HG03159 (cell line): ENCODE measurements at regions not wholly inside any gene's neighbourhood (a gene's known extent, or its start where the extent isn't known, plus 50 kb on each side); places are given as distances from the start of the nearest gene placed in this dataset.

Experiments
- ATAC-seq: cut with Tn5 transposase; IDR thresholded peaks from one replicate; pipeline ENCODE4 v1.9.1; 2021; ENCODE audit warnings: mild to moderate bottlenecking, moderate library complexity; ENCODE audit not compliant: unreplicated experiment

DNA sequence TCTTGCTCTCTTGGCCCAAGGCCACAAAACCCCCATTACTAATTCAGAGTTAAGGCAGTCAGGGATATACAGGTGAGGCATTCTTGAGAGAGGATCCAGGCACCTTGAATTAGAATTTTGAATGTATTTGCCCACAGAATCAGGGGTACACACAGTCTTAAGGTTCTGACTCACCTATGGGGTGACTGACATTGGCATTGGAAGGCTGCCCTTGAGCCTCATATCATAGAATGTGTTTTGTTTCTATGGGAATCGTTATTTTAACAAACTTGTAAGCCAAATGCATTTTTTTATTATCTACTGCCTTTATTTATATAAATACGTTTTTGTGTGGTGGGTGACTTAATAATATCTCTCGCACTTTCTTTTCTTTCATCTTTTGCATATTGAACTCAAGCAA, 218.6 kb upstream of the CITED2 start:
- no peak for ATAC-seq

DNA sequence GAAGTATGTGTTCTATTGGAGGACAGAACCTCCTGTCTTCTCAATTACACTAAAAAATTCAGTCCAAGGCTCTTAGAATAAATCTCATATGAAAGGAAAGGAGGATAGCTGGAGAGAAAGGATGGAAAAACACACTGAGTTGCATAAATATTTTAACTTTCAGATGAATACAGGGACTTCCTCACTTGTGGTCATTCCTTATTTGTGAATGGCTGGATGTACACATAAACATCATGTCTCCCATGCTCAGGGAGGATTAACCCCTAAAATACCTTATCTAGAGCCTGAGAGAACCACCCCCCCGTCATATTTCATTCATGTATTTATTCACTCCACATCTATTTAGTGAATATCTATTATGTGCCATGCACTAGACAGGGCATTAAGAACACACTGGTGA, 217.6 kb upstream of the CITED2 start:
- ATAC-seq, result no peak

DNA sequence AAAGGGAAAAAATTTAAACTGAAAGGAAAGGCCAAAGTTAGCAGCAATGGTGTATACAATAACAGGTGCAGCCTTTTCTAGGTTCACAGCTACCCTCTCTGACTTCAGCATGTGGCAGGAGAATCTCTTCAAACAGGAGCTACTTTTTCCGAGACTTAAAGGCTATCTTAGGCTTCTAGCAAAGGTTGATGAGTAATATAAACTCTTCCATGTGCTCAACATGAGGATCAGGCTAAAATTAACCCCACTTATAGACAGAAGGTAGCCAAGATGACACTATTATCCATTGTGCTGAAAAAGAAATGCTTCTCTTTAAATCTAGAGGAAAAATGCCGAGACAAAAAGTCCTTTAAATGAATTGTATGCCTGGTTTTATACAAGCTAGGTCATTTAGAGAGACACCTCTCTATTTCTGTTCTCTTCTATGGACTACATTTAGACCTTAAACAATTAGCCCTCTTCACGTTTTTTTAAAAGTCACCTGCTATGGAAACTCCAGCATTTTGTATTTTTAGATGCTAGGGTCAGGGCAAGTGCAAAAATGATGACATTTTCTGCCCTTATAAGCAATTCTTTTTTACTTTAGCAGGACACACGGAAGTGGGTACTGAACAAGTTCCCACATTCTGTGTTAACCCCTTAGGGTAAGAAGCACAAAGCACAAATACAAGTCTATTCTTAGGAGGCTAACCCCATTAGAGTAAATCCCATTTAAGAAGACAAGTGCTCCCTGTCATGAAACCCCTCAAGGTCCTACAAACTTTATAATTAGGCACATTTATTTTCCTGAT, 216.8 kb upstream of the CITED2 start:
- no peak for ATAC-seq

DNA sequence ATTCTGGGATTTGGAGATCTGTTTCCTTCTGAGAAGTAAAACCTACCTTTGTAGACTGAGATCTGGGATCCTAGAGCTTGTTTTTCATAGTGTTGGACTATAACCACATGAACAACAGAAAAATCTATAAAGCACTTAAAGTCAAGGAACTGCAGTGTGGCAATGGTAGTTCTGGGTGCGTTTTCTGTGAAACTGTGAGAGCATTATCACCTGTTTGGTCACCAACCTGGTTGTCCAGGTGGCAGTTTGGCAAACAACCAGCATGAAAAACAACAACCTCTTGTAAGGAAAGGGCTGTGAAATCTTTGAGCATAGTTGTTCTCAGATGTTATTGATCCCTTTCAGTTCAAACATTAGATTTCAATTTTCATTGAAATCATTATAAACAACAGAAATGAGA, 215.8 kb upstream of the CITED2 start:
- no peak for ATAC-seq

DNA sequence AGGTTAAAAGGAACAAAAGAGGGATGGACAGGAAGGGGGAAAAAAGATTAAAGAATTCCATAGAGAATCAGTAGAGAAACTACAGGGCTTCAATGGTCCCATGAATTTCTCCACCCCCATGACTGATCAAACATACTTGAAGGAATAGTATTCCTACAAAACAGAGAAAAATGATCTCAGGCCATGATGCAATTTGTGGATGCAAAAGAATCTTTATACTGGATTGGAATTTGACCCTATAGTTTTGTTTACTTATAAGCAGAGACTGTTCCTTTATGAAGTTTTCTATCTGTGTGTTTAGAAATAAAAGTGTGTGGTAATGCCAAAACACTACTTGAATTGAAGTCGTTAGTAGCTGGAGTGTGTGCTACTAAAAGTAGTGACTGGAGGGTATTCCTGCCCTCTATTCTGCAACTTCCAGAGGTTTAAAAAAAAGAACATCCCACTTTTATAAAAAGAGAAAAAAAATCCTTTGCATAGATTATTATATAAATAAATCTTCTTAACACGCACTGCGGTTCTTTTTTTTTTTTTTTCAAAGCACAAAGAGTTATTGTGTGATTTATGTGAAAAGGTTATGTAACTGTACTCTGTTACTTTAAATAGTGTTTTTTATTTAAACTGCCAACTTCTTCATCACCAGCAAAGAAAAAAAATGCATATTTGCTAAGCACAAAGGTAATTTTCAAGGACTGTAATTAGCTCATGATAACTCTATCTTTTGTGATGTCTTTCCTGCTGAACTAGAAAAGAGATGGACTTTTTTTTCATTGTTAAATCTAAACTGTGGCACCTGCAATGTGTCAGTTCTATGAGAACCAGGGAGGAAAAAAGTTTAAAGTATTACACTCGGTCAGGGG, 214.5 kb upstream of the CITED2 start:
- no peak for ATAC-seq

DNA sequence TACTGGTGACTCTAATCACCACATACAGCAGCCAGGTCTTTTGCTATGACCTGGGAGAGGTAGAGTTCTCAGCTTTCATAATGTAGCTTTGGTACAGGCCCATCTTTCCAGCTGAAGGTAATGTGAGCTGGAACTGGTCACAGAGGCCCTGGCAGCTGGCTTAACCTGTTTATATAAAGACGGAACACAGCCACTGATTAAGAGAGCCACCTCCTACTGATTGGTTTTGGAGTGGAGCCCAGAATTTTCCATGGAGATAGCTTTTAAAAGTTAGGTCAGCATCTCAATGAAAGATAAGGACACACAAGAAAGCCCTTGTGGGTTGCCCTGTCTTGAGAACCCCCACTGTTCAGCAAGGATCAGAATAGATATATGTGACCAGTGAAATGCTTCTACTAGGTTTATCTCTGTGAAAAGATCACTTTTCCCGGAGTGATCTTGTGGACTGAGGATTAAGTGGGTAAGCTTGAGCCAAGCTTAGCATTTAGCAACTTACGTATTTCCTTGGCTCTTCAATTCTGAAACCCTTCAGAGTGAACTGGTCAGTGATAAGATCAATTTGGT, 213.7 kb upstream of the CITED2 start:
- ATAC-seq, result no peak

DNA sequence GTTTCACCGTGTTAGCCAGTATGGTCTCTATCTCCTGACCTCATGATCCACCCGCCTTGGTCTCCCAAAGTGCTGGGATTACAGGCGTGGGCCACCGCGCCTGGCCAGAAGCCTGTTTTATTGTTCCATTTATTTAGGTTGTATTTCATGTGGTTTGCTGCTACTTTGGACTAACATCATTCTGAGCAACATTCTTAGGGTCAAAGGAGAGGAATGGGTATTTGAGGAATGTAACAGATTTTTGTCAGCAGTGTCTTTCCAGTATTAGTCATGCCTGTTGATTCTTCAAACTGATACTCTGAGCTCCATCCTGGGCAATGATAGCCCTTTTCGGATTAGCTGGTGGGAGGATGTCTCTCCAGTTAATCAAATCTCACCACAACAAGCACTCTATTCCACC, 213.0 kb upstream of the CITED2 start:
- ATAC-seq, result no peak

DNA sequence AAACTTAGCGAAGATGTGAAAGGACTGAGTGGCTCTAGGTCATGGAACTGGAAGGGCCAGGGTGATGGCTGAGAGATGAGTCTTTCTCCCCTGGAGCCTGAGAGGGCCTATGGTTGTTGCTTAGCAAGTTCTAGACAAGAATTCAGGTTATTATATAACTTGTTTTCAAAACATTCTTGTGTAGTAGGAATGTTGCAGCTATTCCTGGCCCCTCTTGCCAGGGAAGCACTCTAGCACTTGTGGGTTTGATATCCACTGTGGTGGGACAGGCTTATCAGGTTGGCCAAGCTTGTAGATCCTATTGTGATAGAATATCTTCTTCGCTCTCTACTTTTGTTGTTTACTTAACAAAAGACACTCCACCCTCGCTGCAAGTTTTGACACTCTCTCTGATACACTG, 211.8 kb upstream of the CITED2 start:
- no peak for ATAC-seq

DNA sequence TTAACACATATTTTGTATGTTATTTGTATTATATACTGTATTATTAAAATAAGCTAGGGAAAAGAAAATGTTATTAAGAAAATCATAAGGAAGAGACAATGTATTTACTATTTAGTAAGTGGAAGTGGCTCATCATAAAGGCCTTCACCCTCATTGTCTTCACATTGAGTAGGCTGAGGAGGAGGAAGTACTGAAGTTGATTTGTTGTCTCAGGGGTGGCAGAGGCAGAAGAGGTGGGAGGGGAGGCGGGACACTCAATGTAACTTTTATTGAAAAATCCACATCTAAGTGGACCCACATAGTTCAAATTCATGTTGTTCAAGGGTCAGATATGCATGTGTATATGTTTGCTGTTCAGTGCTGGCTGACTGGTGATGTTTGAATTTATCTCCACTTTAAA, 210.2 kb upstream of the CITED2 start:
- ATAC-seq, result no peak

DNA sequence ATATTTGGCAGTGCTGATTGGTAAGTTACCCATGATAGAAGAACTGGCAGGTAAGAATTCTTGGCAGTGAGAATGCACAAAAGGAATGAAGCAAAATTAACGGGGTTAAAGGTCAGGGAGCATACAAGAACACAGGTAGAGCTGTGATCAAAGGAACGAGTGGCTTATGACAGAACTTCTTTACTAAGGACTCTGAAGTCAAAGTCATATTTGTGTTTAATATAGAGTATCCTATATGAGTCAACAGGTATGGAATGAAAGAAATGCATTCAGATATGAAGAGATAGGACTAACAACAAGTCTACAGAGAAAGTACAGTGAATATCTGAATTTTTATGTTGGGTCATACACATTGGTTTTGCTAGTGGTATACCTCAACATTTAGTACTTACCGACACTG, 209.0 kb upstream of the CITED2 start:
- ATAC-seq, result no peak

DNA sequence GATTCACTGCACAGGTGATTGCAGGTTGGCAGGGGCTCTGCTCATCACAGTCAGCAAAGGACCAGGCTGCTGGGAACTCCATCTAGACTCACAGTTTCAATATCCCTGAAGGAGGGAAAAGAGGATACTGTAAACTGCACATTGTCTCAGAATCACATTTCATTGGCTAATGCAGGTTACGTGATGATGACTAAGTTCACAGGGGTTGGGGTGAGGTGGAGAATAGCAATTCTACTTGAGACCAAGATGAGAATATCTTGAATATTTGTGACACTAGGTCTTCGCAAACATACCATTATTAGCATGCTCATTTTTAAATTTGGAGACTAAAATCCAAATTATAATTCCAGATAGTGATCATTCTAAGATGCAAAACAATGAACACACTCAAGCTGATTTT, 208.5 kb upstream of the CITED2 start:
- ATAC-seq, result no peak

DNA sequence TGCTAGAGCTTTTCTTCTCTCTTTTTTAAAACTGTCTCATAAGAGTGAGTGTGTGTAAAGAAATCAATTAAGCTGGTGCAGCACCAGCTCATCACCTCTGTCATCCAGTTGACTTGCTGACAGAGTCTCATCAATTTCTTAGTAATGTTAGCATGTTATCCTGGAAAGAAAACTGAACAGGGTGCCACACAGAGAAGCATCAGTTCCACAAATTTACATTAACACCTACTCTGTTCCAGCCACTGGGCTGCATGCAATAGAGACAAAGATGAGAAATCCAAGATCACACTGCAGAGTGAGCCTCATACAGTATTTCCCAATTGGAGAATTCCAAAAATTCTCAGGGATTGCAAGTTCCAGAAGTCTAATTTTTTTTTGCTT, 207.0 kb upstream of the CITED2 start:
- no peak for ATAC-seq

DNA sequence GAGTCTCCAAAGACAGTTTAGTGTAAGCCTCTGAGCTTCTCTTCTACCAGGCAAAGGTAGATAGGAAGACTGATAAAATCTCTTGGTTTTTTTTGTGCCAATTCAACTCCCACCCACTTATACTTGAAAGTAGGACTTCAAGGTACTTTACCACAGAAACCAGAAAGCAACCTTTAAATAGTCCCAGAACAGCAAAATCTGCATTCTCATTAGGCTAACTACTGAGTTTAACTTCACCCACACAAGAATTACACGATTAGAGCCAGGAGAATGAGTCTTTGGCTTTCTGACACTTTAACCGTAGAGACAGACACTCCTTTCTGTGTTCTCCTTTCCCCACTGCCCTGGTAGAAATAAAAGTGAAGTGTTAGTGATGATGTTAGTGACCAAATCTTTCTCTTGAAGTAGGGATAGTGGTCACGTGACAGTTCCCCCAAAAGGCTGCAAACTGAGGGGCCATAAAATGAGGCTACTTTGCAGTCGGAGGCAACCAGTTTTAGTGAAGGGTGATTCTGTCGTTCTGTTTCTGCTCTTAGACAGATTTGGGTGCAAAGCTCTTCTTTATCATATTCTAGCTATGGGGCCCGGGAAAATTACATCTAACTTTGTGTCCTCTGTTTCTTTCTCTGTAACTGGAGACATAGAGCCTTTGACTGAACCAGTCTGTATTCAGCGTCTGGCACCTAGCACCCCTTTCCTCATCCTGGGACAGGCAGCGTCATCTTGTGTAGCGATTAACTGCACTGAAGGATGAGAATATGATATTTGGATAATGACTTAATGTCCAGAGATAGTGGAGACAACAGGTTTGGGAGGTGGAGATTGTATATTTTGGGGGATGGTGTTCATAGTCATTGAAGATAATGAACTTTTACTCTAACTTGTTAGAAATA, 206.4 kb upstream of the CITED2 start:
- peak; percentile 81 for ATAC-seq

DNA sequence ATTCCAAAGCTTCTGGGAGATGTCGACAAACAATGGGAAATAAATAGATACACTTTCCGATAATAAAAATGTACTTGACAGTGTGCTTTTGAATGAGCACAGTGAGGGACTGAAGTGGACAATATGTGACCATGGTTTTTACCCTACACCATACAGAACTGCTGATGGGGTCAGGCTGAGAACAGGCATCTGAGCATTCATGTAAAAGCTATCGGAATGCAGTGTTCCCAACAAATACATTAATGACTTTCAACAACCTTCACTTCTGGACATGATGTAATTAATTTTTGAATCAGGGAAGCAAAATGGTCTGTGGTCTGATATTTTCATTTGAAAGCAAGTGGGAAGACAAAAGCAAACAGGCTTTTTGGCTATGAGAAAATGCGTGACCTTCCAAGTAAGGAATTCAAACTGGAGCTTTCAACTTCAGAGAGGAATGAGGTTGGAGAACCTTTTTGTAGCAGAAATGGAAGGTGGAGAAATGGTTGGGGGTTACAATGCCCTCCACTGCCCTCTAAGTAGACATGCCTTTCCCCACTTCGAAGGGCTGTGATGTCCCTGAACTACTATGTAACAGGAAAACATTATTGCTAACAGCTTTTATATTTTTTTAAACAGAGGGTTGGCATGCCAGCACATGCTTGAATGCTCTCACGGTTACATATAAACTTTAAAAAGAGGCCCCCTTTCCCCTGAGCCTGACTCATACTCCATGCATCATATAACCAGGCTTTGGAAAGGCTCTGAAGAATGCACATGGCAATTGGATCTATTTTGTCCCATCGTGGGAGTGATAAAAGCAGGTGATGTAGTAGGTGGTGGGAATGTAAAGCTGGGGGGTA, 203.5 kb upstream of the CITED2 start:
- ATAC-seq, result no peak

DNA sequence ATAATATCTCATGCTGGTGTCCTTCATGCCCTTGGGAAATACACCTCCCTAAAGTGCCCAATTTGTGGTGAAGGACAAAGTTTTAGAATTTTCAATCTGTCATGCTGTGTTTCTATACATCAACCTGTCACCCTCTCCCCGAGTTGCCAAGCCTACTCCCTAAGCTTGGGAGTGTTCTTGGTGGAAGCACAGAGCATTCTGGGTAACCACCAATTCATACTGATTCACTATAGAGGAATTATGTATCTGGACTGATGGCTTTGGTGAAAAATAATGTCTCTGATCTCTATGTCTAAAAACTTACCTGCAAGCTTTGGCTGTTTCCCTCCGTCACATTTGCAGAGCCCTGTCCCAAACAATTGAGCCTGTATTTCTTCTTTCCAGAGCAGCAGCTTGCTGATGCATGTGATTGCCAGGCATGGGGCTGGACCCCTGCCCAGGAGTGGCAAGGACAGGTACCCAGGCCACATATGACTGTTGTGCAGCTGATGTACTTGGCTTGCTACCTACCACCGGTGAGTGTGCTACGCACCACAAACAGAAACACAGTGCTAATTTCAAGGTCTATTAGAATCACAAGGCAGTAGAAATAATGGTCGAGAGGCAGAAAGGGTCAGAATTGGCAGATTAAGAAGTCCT, 202.8 kb upstream of the CITED2 start:
- no peak for ATAC-seq

DNA sequence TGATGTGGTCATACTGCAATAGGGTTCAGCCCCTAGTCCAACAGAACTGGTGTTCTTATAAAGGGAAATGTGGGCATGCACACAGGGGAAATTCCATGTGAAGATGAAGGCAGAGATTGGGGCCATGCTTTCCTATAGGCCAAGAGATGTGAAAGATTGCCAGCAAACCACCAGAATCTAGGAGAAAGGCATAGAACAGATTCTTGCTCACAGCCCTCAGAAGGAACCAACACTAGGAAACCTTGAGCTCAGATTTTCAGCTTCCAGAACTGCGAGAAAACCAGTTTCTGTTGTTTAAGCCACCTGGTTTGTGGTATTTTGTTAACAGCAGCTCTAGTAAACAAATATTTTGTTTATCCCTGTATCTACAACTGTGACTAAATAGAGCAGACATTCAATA, 197.6 kb upstream of the CITED2 start:
- no peak for ATAC-seq

DNA sequence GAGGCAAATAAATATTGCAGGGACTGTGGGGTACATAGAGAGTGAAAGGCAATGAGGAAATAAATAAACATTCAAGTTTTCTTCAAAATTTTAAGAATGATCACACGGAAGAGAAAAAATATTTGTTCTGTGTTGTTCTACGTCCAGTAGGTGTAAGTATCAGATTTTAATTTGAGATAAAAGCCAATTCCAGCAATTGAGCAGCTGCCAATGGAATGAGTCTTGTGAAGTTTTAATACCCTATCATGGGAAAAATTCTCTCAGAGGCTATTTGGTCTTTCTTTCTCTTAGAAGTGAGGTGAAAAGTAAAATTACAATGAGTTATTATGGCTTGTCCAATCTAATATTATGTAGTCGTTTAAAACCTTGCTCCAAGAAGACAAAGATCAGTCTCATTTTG, 195.7 kb upstream of the CITED2 start:
- ATAC-seq, result no peak

DNA sequence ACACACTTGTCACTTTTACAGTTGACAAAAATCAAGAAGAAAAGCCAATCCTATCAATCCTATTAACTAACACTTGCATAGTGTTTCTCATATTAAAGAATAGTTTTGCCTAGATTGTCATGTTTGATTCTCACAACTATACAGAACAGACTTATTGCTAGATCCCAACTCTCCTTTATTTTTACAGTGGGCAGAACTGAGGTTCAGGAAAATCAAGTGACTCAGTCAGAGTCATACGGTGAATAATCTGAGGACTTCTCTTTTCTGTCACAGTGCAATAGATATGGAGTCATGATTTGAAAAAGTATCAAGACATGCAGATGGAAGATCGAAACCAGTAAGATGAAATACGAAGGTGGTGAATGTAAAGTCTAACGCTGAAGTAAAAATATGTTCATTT, 195.1 kb upstream of the CITED2 start:
- ATAC-seq, result no peak

DNA sequence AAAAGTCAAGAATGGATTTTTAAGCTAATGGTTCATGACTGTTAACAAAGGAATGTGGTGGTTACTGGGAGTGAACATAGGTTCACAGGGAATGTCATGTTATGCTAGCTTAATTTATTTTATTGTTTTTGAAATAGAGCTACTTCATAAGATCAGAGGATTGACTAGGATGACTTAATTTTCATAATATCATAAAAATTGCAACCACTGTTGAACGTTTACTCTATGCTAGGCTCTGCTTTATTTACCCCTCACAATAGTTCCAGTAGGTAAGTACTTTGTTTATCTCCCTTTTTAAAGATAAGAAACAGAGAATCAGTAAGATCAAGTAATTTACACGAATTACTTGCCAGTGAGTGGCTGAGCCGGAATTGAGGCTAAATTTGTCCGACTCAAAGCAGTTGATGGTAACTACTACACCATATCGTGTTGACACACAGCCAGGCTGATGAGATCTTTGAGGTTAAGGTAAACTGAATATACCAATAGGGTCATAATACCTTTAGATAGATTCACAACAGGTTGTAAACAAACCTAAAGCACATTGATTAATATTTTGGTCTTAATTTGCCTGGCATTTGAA, 194.6 kb upstream of the CITED2 start:
- no peak for ATAC-seq
